A673 (cell line): ENCODE measurements at regions not wholly inside any gene's neighbourhood (a gene's known extent, or its start where the extent isn't known, plus 50 kb on each side); places are given as distances from the start of the nearest gene placed in this dataset.

ENCODE experiments used
- BruUV-seq: library from RNA; stranded (reverse); fragments of 400-500 nt; replicated peaks from 2 replicates; lab custom pipeline; 2021; lab: Mats Ljungman, UMichigan
- CTCF ChIA-PET: fragments of 300-600 bp; sonication (Branson Sonifier 250); formaldehyde crosslinking; loops from one replicate; lab custom pipeline; 2022; ENCODE audit warnings: antibody characterized with exemption; lab: Charles Lee
- POLR2A ChIA-PET: fragments of 300-600 bp; sonication (Branson Sonifier 250); formaldehyde crosslinking; loops from one replicate; lab custom pipeline; 2022; ENCODE audit warnings: antibody characterized with exemption; ENCODE audit not compliant: low non-redundant PET; lab: Charles Lee
- DNase-seq: peaks from one replicate; pipeline ENCODE4 v3.0.0-alpha.2; 2015; ENCODE audit warnings: low spot score
- H3K27ac ChIP-seq: fragments of 200-600 bp; sonication (generic); 2 replicates; pipeline ENCODE4 v1.5.1; 2016; ENCODE audit warnings: mixed run types, low read depth, mild to moderate bottlenecking, mixed read lengths, antibody characterized with exemption, low read length; ENCODE audit not compliant: poor library complexity, severe bottlenecking
- H3K27me3 ChIP-seq: fragments of 200-600 bp; sonication (generic); replicated peaks from 2 replicates; pipeline ENCODE4 v1.6.1; 2017; ENCODE audit warnings: mixed run types, low read depth, mild to moderate bottlenecking, mixed read lengths, antibody characterized with exemption, low read length; ENCODE audit not compliant: insufficient read depth, poor library complexity
- H3K36me3 ChIP-seq: fragments of 200-600 bp; sonication (generic); 2 replicates; pipeline ENCODE4 v1.6.1; 2016; ENCODE audit warnings: mixed run types, mild to moderate bottlenecking, mixed read lengths, antibody characterized with exemption, low read length; ENCODE audit not compliant: insufficient read depth, poor library complexity, severe bottlenecking
- H3K4me1 ChIP-seq: fragments of 200-600 bp; sonication (generic); 2 replicates; pipeline ENCODE4 v1.6.1; 2017; ENCODE audit warnings: mixed run types, mild to moderate bottlenecking, mixed read lengths, antibody characterized with exemption, low read length; ENCODE audit not compliant: insufficient read depth, poor library complexity, severe bottlenecking
- H3K4me3 ChIP-seq: fragments of 200-600 bp; sonication (generic); 2 replicates; pipeline ENCODE4 v1.5.1; 2016; ENCODE audit warnings: low read depth, mixed run types, mild to moderate bottlenecking, mixed read lengths, low read length; ENCODE audit not compliant: poor library complexity, severe bottlenecking
- H3K9me3 ChIP-seq: fragments of 200-600 bp; sonication (generic); 2 replicates; pipeline ENCODE4 v1.6.1; 2016; ENCODE audit warnings: mixed run types, low read depth, mild to moderate bottlenecking, mixed read lengths, antibody characterized with exemption, low read length; ENCODE audit not compliant: poor library complexity, severe bottlenecking
- EZH2 ChIP-seq: fragments of 200-600 bp; sonication (generic); IDR thresholded peaks from 2 replicates; pipeline ENCODE4 v1.6.1; 2017; ENCODE audit warnings: borderline replicate concordance, low read depth, mild to moderate bottlenecking, mixed read lengths, antibody characterized with exemption, low read length; ENCODE audit not compliant: poor library complexity, severe bottlenecking
- intact Hi-C: fragments of 100-400 bp; cut with micrococcal nuclease; formaldehyde crosslinking; loops from one replicate; pipeline ENCODE4 v1.10.0; 2022; ENCODE audit not compliant: unreplicated experiment
- TF ChIP-seq, protein P1 (sequence below): fragments of 300-800, 200-600 bp; sonication (generic); conservative IDR thresholded peaks from 2 replicates; pipeline ENCODE4 v1.5.1; 2017; ENCODE audit warnings: low read depth, mild to moderate bottlenecking, antibody characterized with exemption, low read length, moderate library complexity, mixed read lengths

DNA sequence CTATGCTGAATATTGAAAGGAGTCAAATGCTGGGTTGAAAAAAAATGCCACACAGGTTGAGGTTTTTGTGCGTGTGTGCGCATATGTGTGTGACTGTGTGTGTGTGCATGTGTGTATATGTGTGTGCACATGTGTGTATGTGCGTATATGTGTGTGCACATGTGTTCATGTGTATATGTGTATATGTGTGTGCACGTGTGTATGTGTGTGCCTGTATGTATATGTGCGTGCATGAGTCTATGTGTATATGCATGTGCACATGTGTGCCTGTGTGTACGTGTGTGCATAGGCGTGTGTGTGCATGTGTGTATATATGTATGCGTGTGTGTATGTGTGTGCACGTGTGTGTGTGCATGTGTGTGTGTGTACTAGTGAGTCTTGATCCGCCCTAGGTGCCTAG is 655.7 kb downstream of the AACS start:
- TF ChIP-seq, protein P1, sequence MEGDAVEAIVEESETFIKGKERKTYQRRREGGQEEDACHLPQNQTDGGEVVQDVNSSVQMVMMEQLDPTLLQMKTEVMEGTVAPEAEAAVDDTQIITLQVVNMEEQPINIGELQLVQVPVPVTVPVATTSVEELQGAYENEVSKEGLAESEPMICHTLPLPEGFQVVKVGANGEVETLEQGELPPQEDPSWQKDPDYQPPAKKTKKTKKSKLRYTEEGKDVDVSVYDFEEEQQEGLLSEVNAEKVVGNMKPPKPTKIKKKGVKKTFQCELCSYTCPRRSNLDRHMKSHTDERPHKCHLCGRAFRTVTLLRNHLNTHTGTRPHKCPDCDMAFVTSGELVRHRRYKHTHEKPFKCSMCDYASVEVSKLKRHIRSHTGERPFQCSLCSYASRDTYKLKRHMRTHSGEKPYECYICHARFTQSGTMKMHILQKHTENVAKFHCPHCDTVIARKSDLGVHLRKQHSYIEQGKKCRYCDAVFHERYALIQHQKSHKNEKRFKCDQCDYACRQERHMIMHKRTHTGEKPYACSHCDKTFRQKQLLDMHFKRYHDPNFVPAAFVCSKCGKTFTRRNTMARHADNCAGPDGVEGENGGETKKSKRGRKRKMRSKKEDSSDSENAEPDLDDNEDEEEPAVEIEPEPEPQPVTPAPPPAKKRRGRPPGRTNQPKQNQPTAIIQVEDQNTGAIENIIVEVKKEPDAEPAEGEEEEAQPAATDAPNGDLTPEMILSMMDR = no peak
- POLR2A ChIA-PET = no interaction called here
- DNase-seq = no peak
- H3K27ac ChIP-seq = no peak overlapping the region
- H3K4me1 ChIP-seq = no peaks in the 10 kb centered on the region
- peaks cover 16% of the 10 kb centered on the region for H3K9me3 ChIP-seq
- no peaks in the 10 kb centered on the region for H3K36me3 ChIP-seq
- H3K4me3 ChIP-seq = no peak overlapping the region
- no TSS peak for BruUV-seq
- intact Hi-C loops = no loop called here
- CTCF ChIA-PET = no interaction called here
- no peaks in the 10 kb centered on the region for H3K27me3 ChIP-seq

DNA sequence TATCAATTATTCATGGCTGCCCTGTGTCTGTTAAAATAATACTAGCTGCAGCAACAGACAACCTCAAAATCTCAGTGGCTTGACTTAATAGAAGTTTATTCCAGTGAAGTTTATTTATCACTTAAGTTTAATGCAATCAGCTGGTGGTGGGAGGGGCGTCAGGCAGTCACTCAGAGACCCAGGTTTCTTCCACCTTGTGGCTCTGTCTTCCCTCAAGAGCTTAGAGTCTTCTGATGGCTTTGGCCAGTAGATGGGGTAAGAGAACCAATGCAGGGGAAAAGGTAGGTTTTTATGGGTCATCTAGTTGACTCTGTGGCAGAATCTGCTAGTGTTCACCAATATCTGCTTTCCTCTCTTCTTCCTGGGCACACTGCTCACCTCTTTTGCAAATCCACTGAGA is 668.9 kb downstream of the AACS start:
- H3K4me1 ChIP-seq = no peaks in the 10 kb centered on the region
- no TSS peak for BruUV-seq
- POLR2A ChIA-PET = no interaction called here
- H3K27ac ChIP-seq = no peak overlapping the region
- TF ChIP-seq EZH2 = no peak
- TF ChIP-seq, protein P1 = no peak
- H3K27me3 ChIP-seq = no peaks in the 10 kb centered on the region
- peaks cover 4% of the 10 kb centered on the region for H3K9me3 ChIP-seq
- peak; percentile 15 for DNase-seq
- CTCF ChIA-PET = no interaction called here
- intact Hi-C loops = no loop called here
- no peak overlapping the region for H3K4me3 ChIP-seq
- H3K36me3 ChIP-seq = no peaks in the 10 kb centered on the region

DNA sequence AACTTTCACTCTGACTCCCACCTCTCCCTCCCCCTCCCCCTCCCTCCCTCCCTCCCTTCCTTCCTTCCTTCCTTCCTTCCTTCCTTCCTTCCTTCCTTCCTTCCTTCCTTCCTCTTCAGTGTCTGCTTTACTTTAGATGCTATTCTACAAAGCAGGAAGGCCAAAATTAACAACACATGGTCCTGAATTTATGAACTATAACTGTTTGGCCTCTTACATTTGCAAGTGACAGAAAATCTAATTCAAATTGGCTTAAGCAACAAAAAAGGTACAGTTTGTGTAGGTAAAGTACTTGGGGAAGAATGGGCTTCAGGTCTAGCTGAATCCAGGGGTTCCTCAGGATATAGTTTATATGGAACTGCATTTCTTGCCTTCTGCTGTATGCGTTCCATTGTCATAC is 673.0 kb downstream of the AACS start:
- no TSS peak for BruUV-seq

More for the DNA sequence above, 673.0 kb downstream of the AACS start:
- no peak overlapping the region for H3K27ac ChIP-seq
- CTCF ChIA-PET = no interaction called here
- no peak for TF ChIP-seq EZH2
- TF ChIP-seq, protein P1 = no peak
- peaks cover 6% of the 10 kb centered on the region for H3K9me3 ChIP-seq
- H3K36me3 ChIP-seq = no peaks in the 10 kb centered on the region
- intact Hi-C loops = no loop called here
- DNase-seq = no peak
- POLR2A ChIA-PET = no interaction called here
- no peaks in the 10 kb centered on the region for H3K4me1 ChIP-seq
- H3K4me3 ChIP-seq = no peak overlapping the region
- H3K27me3 ChIP-seq = no peaks in the 10 kb centered on the region
